ENCODE measurements at regions not wholly inside any gene's neighbourhood (a gene's known extent, or its start where the extent isn't known, plus 50 kb on each side); places are given as distances from the start of the nearest gene placed in this dataset.

- H3K27me3 ChIP-seq (ENCODE audit: control insufficient read depth, insufficient read depth, low read length): no peaks in the 10 kb centered on the region
- DNase-seq (ENCODE audit: low read depth) (no peak), FAIRE-seq (no peak)
- no peak overlapping the region for H3K4me3 ChIP-seq (ENCODE audit: low read depth, low read length)
- no peaks in the 10 kb centered on the region for H3K36me3 ChIP-seq (ENCODE audit: control insufficient read depth, insufficient read depth, low read length)
- no peak for TF ChIP-seq CTCF (IDR thresholded peaks at IDR 0.05; ENCODE audit: insufficient read depth, low read length, severe bottlenecking)
These were observed 120.9 kb downstream of the DTWD1 start for GRCh38 chr15:49741712-49742111.

- no peaks in the 10 kb centered on the region for H3K27me3 ChIP-seq (ENCODE audit: control insufficient read depth, insufficient read depth, low read length)
- DNase-seq (ENCODE audit: low read depth): no peak
- H3K36me3 ChIP-seq (ENCODE audit: control insufficient read depth, insufficient read depth, low read length): no peaks in the 10 kb centered on the region
- FAIRE-seq: no peak
- H3K4me3 ChIP-seq (ENCODE audit: low read depth, low read length): no peak overlapping the region
- TF ChIP-seq CTCF (IDR thresholded peaks at IDR 0.05; ENCODE audit: insufficient read depth, low read length, severe bottlenecking): no peak
These were observed 121.5 kb downstream of the DTWD1 start for GRCh38 chr15:49742381-49742780.

DNA sequence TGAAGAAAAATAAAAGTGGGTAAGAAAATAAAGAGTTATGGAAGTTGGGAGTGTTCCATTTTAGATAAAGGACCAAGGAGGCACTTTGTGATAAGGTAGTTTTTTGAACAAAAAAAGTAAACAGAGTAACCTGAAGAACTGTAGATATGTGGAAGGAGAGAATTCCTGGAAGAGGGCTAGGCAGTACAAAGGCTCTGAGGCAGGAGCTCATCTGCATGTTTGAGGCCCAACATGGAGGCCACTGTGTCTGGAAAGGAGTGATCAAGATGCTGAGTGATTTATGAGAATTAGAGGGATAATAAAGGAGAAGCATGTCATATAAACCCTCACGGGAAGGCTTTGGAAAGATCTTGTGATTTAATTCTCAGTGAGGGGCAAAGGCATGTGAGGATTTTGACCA lies 126.5 kb downstream of the DTWD1 start:
- DNase-seq (ENCODE audit: low read depth): no peak
- Histone ChIP-seq H3K27me3 (ENCODE audit: control insufficient read depth, insufficient read depth, low read length) (no peaks in the 10 kb centered on the region), H3K36me3 (ENCODE audit: control insufficient read depth, insufficient read depth, low read length) (no peaks in the 10 kb centered on the region), H3K4me3 (ENCODE audit: low read depth, low read length) (no peak overlapping the region)
- TF ChIP-seq CTCF (IDR thresholded peaks at IDR 0.05; ENCODE audit: insufficient read depth, low read length, severe bottlenecking): no peak
- no peak for FAIRE-seq

DNA sequence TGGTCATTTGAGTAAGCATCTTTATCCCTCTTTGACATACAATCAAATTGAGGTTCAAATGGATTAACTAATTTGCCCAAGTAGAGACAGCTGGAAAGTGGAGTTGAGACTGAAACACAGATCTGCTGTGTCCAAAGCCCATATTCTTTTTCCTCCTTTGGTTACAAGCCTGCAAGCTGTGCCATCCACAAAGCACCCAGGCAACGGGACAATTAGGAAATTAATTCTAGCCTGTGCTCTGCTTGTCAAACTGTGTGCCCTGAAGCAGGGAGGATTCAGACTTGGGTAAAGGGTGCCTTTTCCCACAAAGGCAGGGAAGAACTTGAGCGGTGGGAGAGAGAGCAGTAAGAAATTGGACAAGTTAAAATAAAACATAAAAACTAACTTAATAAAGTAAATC lies 127.9 kb downstream of the DTWD1 start:
- Histone ChIP-seq H3K4me3 (ENCODE audit: low read depth, low read length) (no peak overlapping the region), H3K27me3 (ENCODE audit: control insufficient read depth, insufficient read depth, low read length) (no peaks in the 10 kb centered on the region), H3K36me3 (ENCODE audit: control insufficient read depth, insufficient read depth, low read length) (no peaks in the 10 kb centered on the region)
- TF ChIP-seq CTCF (IDR thresholded peaks at IDR 0.05; ENCODE audit: insufficient read depth, low read length, severe bottlenecking): no peak
- FAIRE-seq: no peak
- DNase-seq (ENCODE audit: low read depth): no peak

- FAIRE-seq (no peak), DNase-seq (ENCODE audit: low read depth) (peak; percentile 4)
- Histone ChIP-seq H3K27me3 (ENCODE audit: control insufficient read depth, insufficient read depth, low read length) (no peaks in the 10 kb centered on the region), H3K36me3 (ENCODE audit: control insufficient read depth, insufficient read depth, low read length) (no peaks in the 10 kb centered on the region), H3K4me3 (ENCODE audit: low read depth, low read length) (no peak overlapping the region)
- TF ChIP-seq CTCF (IDR thresholded peaks at IDR 0.05; ENCODE audit: insufficient read depth, low read length, severe bottlenecking): no peak
These were observed 129.7 kb downstream of the DTWD1 start for GRCh38 chr15:49750553-49750952.

DNA sequence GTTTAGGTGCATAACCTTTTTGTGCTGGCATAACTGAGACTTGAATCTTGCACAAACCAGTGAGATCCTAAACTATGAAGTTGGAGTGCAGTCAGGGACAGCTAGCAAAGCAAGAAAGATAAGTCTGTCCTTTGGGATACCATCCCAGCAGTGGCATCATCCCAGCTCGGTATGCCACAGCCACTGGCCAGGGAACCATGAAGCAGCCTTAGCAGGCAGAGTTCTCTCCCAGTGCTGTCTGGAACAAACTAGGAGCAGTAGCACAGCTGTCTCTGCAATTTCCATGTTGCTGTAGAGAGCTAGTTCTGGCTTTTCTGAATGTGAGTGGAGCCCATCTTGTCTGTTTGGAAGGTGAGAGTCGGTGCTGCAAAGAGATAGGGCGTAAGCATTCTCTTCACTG lies 130.3 kb downstream of the DTWD1 start:
- TF ChIP-seq CTCF (IDR thresholded peaks at IDR 0.05; ENCODE audit: insufficient read depth, low read length, severe bottlenecking): no peak
- Histone ChIP-seq H3K27me3 (ENCODE audit: control insufficient read depth, insufficient read depth, low read length) (no peaks in the 10 kb centered on the region), H3K36me3 (ENCODE audit: control insufficient read depth, insufficient read depth, low read length) (no peaks in the 10 kb centered on the region), H3K4me3 (ENCODE audit: low read depth, low read length) (no peak overlapping the region)
- FAIRE-seq (no peak), DNase-seq (ENCODE audit: low read depth) (no peak)
